ENCODE measurements at regions not wholly inside any gene's neighbourhood (a gene's known extent, or its start where the extent isn't known, plus 50 kb on each side); places are given as distances from the start of the nearest gene placed in this dataset.

- TF ChIP-seq MAFK (IDR thresholded peaks at IDR 0.05; ENCODE audit: low read depth, low read length), result no peak
- no peak for TF ChIP-seq POLR2AphosphoS5 (IDR thresholded peaks at IDR 0.05; ENCODE audit: low read depth, low read length)
- TF ChIP-seq GTF2F1 (IDR thresholded peaks at IDR 0.05; ENCODE audit: borderline replicate concordance, low read depth, low read length), result no peak
- no peak for TF ChIP-seq SUZ12 (IDR thresholded peaks at IDR 0.05; ENCODE audit: low read length)
- no peak for TF ChIP-seq CHD1 (IDR thresholded peaks at IDR 0.05; ENCODE audit: low read depth, low read length)
- no peak for TF ChIP-seq BCL11A (IDR thresholded peaks at IDR 0.05; ENCODE audit: low read depth in 2 of 2, low read length in 2 of 2)
- TF ChIP-seq ASH2L (IDR thresholded peaks at IDR 0.05; ENCODE audit: low read length), result no peak
- TF ChIP-seq TAF1 (IDR thresholded peaks at IDR 0.05; ENCODE audit: low read depth, low read length), result no peak
- TF ChIP-seq GABPA (IDR thresholded peaks at IDR 0.05; ENCODE audit: borderline replicate concordance, insufficient read depth, low read length), result no peak
These were observed 136.5 kb upstream of the TBL1XR1 start (continued) for GRCh38 chr3:177333533-177334520.
